Mammary epithelial cell (primary cell): ENCODE measurements at regions not wholly inside any gene's neighbourhood (a gene's known extent, or its start where the extent isn't known, plus 50 kb on each side); places are given as distances from the start of the nearest gene placed in this dataset.

ENCODE experiments used
- CTCF ChIP-seq, 2 donors: IDR thresholded peaks in 1 of 2; conservative IDR thresholded peaks in 1 of 2; 2 replicates each; pipeline ENCODE4 v1.5.1; 2011 to 2012; ENCODE audit warnings: inconsistent platforms in 2 of 2, low read length in 2 of 2, mild to moderate bottlenecking in 2 of 2, control low read depth in 1 of 2, low read depth in 1 of 2; ENCODE audit not compliant: insufficient read depth in 1 of 2; ENCODE audit errors: extremely low read depth in 1 of 2
- EZH2 ChIP-seq: IDR thresholded peaks from 2 replicates; pipeline ENCODE4 v1.6.1; 2012; ENCODE audit warnings: low read length, inconsistent platforms, borderline replicate concordance

- TF ChIP-seq EZH2 (no peak), CTCF (conservative IDR thresholded peaks at IDR 0.05 in 1 of 2, IDR thresholded peaks at IDR 0.05 in 1 of 2; ENCODE audit: extremely low read depth in 1 of 2, insufficient read depth in 1 of 2, low read depth in 1 of 2, low read length in 2 of 2) (no peak)
These were observed 119.4 kb downstream of the TNFSF18 start for GRCh38 chr1:172931340-172931739.
